Gastrocnemius medialis (tissue), 4 donors: ENCODE measurements at regions not wholly inside any gene's neighbourhood (a gene's known extent, or its start where the extent isn't known, plus 50 kb on each side); places are given as distances from the start of the nearest gene placed in this dataset.

Experiments
- ATAC-seq, 2 donors: fragments of 150-250 bp; one replicate each; pipeline ENCODE4 v1.9.1; 2016
- DNase-seq, 2 donors: peaks; one replicate each; pipeline ENCODE4 v3.0.0-alpha.2; 2019
- H3K27ac ChIP-seq, 4 donors: fragments of 200-600 bp; sonication (generic); 1 replicate in 1 of 4; 2 replicates in 3 of 4; pipeline ENCODE4 v1.5.1; 2016 to 2018; ENCODE audit warnings: mild to moderate bottlenecking in 2 of 4, moderate library complexity in 1 of 4
- H3K27me3 ChIP-seq, 3 donors: fragments of 200-600 bp; sonication (generic) in 2 of 3; 1 replicate in 1 of 3; 2 replicates in 2 of 3; pipeline versions ENCODE4 v1.5.1 to v1.6.0; 2016 to 2019; ENCODE audit warnings: mild to moderate bottlenecking in 1 of 3, moderate library complexity in 1 of 3
- H3K36me3 ChIP-seq, 2 donors: fragments of 200-600 bp; sonication (generic) in 1 of 2; one replicate each; pipeline ENCODE4 v1.5.1; 2017 to 2018
- H3K4me1 ChIP-seq, 2 donors: fragments of 200-600 bp; sonication (generic) in 1 of 2; one replicate each; pipeline ENCODE4 v1.5.1; 2016 to 2017; ENCODE audit warnings: mild to moderate bottlenecking in 2 of 2
- H3K4me3 ChIP-seq, 4 donors: fragments of 200-600 bp; sonication (generic) in 3 of 4; 1 replicate in 1 of 4; 2 replicates in 3 of 4; pipeline ENCODE4 v1.5.1; 2016 to 2019; ENCODE audit warnings: mild to moderate bottlenecking in 2 of 4
- H3K9me3 ChIP-seq, 3 donors: fragments of 200-600 bp; sonication (generic) in 2 of 3; 1 replicate in 1 of 3; 2 replicates in 2 of 3; pipeline ENCODE4 v1.5.1; 2016 to 2019
- POLR2A ChIP-seq, 2 donors: fragments of 450-650 bp; IDR thresholded peaks; one replicate each; pipeline ENCODE4 v1.6.1; 2017; ENCODE audit warnings: antibody characterized with exemption in 2 of 2, mild to moderate bottlenecking in 2 of 2, moderate library complexity in 2 of 2
- in situ Hi-C, 4 donors: fragments of 200-750 bp; cut with MboI; loops; one replicate each; pipeline versions ENCODE4 v1.15.0 to v1.8.0; 2017; ENCODE audit warnings: low sequenced_read_pairs in 4 of 4
- intact Hi-C: fragments of 100-400 bp; cut with DNase I; formaldehyde crosslinking; loops from one replicate; pipeline ENCODE4 v1.15.1; 2023; ENCODE audit warnings: low total_unique reads
- TF ChIP-seq, protein P1 (sequence below), 5 experiments: fragments of 450-650 bp in 3 of 5; fragments of 200-600 bp in 2 of 5; sonication (generic) in 2 of 5; IDR thresholded peaks in 4 of 5; conservative IDR thresholded peaks in 1 of 5; 1 replicate in 4 of 5; 2 replicates in 1 of 5; pipeline ENCODE4 v1.5.1; 2016 to 2019; ENCODE audit warnings: antibody characterized with exemption in 5 of 5, mild to moderate bottlenecking in 3 of 5, moderate library complexity in 3 of 5

DNA sequence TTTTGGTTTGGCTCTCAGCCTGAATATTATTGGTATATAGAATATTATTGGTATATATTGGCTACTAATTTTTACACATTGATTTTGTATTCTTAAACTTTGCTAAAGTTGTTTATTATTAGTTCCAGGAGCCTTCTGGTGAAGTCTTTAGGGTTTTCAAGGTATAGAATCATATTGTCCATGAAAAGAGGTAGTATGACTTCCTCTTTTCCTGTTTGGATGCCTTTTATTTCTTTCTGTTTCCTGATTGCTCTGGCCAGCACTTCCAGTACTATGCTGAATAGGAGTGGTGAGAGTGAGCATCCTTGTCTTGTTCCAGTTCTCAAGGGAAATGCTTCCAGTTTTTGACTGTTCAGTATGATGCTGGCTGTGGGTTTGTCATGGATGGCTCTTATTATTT, 107.3 kb upstream of the LIPC start:
- in situ Hi-C loops = loop anchor here in 1 of 4 donors (10.0 kb wide), 1 partner anchor 60 kb away; no protein-coding TSS in a partner anchor
- H3K4me1 ChIP-seq = peaks cover 5% of the 10 kb centered on the region in 2 donors
- TF ChIP-seq POLR2A (IDR thresholded peaks at IDR 0.05) = no peak
- TF ChIP-seq, protein P1, sequence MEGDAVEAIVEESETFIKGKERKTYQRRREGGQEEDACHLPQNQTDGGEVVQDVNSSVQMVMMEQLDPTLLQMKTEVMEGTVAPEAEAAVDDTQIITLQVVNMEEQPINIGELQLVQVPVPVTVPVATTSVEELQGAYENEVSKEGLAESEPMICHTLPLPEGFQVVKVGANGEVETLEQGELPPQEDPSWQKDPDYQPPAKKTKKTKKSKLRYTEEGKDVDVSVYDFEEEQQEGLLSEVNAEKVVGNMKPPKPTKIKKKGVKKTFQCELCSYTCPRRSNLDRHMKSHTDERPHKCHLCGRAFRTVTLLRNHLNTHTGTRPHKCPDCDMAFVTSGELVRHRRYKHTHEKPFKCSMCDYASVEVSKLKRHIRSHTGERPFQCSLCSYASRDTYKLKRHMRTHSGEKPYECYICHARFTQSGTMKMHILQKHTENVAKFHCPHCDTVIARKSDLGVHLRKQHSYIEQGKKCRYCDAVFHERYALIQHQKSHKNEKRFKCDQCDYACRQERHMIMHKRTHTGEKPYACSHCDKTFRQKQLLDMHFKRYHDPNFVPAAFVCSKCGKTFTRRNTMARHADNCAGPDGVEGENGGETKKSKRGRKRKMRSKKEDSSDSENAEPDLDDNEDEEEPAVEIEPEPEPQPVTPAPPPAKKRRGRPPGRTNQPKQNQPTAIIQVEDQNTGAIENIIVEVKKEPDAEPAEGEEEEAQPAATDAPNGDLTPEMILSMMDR (IDR thresholded peaks at IDR 0.05 in 4 of 5, conservative IDR thresholded peaks at IDR 0.05 in 1 of 5) = no peak
- no peak overlapping the region for H3K4me3 ChIP-seq
- no peaks in the 10 kb centered on the region for H3K36me3 ChIP-seq
- no peaks in the 10 kb centered on the region for H3K9me3 ChIP-seq
- DNase-seq = no peak
- H3K27me3 ChIP-seq = no peaks in the 10 kb centered on the region
- no peak overlapping the region for H3K27ac ChIP-seq
- ATAC-seq = no peak
- intact Hi-C loops = no loop called here

DNA sequence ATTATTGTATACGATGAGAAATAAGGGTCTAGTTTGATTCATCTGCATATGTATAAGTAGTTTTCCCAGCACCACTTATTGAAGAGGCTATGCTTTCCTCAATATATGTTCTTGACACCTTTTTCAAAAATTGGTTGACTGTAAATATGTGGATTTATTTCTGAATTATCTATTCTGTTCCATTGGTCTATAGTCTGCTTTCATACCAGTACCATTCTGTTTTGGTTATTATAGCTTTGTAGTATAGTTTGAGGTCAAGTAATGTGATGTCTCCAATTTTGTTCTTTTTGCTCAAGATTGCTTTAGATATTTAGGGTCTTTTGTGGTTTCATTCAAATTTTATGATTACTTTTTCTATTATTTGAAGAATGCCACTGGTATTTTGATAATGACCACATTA, 103.8 kb upstream of the LIPC start:
- H3K27ac ChIP-seq = no peak overlapping the region
- peaks cover 36 to 37% of the 10 kb centered on the region in 2 donors for H3K4me1 ChIP-seq
- H3K4me3 ChIP-seq = no peak overlapping the region
- H3K36me3 ChIP-seq = no peaks in the 10 kb centered on the region
- in situ Hi-C loops (loop anchor here in 3 of 4 donors (10.0 to 25.0 kb wide), 2 partner anchors 63 to 91 kb away; no protein-coding TSS in a partner anchor), intact Hi-C loops (no loop called here)
- H3K9me3 ChIP-seq = no peaks in the 10 kb centered on the region
- H3K27me3 ChIP-seq = no peaks in the 10 kb centered on the region
- no peak for ATAC-seq
- no peak for TF ChIP-seq POLR2A (IDR thresholded peaks at IDR 0.05)
- TF ChIP-seq, protein P1 (IDR thresholded peaks at IDR 0.05 in 4 of 5, conservative IDR thresholded peaks at IDR 0.05 in 1 of 5) = no peak
- no peak for DNase-seq

DNA sequence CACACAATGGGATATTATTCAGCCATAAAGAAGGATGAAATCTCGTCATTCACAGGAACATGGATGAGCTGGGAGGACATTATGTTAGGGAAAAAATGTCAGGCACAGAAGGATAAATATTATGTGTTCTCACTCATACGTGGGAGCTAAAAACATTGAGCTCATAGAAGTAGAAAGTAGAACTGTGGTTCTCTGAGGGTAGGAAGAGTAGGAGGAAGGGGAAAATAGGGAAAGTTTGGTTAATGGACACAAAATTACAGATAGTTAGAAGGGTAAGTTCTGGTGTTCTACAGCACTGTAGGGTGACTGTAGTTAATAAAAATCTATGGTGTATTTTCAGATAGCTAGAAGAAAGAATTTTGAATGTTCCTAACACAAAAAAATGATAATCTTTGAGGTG, 102.6 kb upstream of the LIPC start:
- no peaks in the 10 kb centered on the region for H3K27me3 ChIP-seq

DNA sequence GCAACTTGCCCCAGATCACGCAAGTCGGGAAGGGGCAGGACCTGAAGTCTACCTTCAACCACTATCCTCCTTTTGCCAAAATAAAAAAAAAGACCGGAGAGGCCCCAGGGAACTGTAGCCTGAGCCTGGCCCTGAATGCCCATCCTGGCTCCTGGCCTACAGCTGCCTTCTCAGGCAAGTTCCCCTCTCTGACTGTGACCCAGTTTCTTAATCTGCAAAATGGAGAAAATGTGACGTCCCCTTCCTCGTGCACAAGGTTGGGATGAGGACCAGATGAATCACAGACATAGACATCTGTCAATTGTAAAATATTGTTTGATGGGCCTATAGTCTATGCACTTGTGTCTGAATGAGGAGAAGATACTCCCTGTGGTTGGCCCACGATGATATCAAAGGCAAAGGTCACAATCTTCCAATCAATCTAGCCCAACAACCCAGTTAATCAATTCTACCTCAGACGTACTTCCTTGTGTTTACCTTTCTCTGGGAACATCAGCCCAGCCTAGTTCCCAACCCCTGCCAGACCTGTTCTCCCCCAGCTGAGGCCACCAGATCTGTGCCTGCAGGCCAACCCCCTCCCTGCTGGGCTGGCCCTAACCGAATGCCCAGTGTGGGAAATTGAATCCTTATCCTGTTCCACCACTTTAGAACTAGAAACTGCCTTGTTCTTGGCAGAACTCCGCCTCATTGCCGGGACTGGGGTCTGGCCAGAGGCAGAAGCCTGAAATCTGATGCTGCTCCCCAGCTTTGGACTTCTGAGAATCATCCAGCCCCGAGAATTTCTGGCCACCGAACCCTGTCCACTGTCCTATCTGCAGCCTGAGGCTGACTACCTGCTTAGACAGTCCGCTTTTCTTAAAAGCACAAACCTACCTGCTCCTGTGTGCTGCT, 101.8 kb upstream of the LIPC start:
- DNase-seq (peak; percentile 74 to 83), ATAC-seq (peak; percentile 50 to 53)
- Histone ChIP-seq H3K36me3 (no peaks in the 10 kb centered on the region), H3K4me3 (no peak overlapping the region), H3K9me3 (no peaks in the 10 kb centered on the region), H3K4me1 (peaks cover 44% of the 10 kb centered on the region in 2 donors), H3K27me3 (no peaks in the 10 kb centered on the region), H3K27ac (peak overlapping the region; percentile 90 to 97 (median 92))
- TF ChIP-seq POLR2A (IDR thresholded peaks at IDR 0.05) = peak; percentile 16 to 26
- TF ChIP-seq, protein P1 (IDR thresholded peaks at IDR 0.05 in 4 of 5, conservative IDR thresholded peaks at IDR 0.05 in 1 of 5) = no peak
- intact Hi-C loops (loop anchor here (2.0 to 5.0 kb wide), 2 partner anchors 83 to 603 kb away; partner anchors contain the start of gene SLTM), in situ Hi-C loops (loop anchor here in 3 of 4 donors (10.0 to 25.0 kb wide), 2 partner anchors 65 to 93 kb away; no protein-coding TSS in a partner anchor)

More for the DNA sequence above, 102.6 kb upstream of the LIPC start:
- peaks cover 44% of the 10 kb centered on the region in 2 donors for H3K4me1 ChIP-seq
- in situ Hi-C loops = loop anchor here in 3 of 4 donors (10.0 to 25.0 kb wide), 2 partner anchors 64 to 92 kb away; no protein-coding TSS in a partner anchor
- H3K4me3 ChIP-seq = no peak overlapping the region
- peak overlapping the region; percentile 90 to 97 (median 92) for H3K27ac ChIP-seq
- ATAC-seq = no peak
- no peaks in the 10 kb centered on the region for H3K9me3 ChIP-seq
- no peak for DNase-seq
- H3K36me3 ChIP-seq = no peaks in the 10 kb centered on the region
- TF ChIP-seq, protein P1 (IDR thresholded peaks at IDR 0.05 in 4 of 5, conservative IDR thresholded peaks at IDR 0.05 in 1 of 5) = no peak
- no peak for TF ChIP-seq POLR2A (IDR thresholded peaks at IDR 0.05)
- intact Hi-C loops = no loop called here
